ENCODE measurements at regions not wholly inside any gene's neighbourhood (a gene's known extent, or its start where the extent isn't known, plus 50 kb on each side); places are given as distances from the start of the nearest gene placed in this dataset.

- ATAC-seq (no peak), DNase-seq (no peak)
- intact Hi-C loops (cut with micrococcal nuclease): no loop called here
- H4K20me1 ChIP-seq (ENCODE audit: low read length): no peaks in the 10 kb centered on the region
- H3K4me2 ChIP-seq (ENCODE audit: low read length): no peak overlapping the region
- TF ChIP-seq EZH2phosphoT487 (IDR thresholded peaks at IDR 0.05; ENCODE audit: borderline replicate concordance, low read length) (no peak), CTCF (conservative IDR thresholded peaks at IDR 0.05; ENCODE audit: low read depth, low read length) (no peak), EZH2 (IDR thresholded peaks at IDR 0.05; ENCODE audit: low read length, unreplicated experiment) (no peak)
- no peaks in the 10 kb centered on the region for H3K36me3 ChIP-seq (ENCODE audit: low read depth, low read length)
- no TSS peak for BruUV-seq (replicated peaks)
- no peaks in the 10 kb centered on the region for H3K4me1 ChIP-seq (ENCODE audit: insufficient read depth, low read length)
- H3K9me2 ChIP-seq (replicated peaks; ENCODE audit: low read length): no peaks in the 10 kb centered on the region
- H2AFZ ChIP-seq (ENCODE audit: low read length): no peak overlapping the region
- H3K4me3 ChIP-seq (ENCODE audit: low read length): no peak overlapping the region
- H3K27ac ChIP-seq (ENCODE audit: low read length): no peak overlapping the region
- ChIA-PET CTCF (no interaction called here), POLR2A (ENCODE audit: unreplicated experiment) (no interaction called here)
- no peak overlapping the region for H3K9ac ChIP-seq (ENCODE audit: low read length)
- H3K9me3 ChIP-seq (ENCODE audit: low read length): no peaks in the 10 kb centered on the region
- no peaks in the 10 kb centered on the region for H3K79me2 ChIP-seq (ENCODE audit: low read length)
- H3K27me3 ChIP-seq (ENCODE audit: low read length): peaks cover 36% of the 10 kb centered on the region
- no peaks in the 10 kb centered on the region for H3F3A ChIP-seq (ENCODE audit: low read length, unreplicated experiment)
These were observed 218.4 kb downstream of the ACTR3 start for GRCh38 chr2:114108249-114108648.

GRCh38 chr2:114108824-114109416 lies 219.0 kb downstream of the ACTR3 start:
- Histone ChIP-seq H2AFZ (ENCODE audit: low read length) (no peak overlapping the region), H3K9ac (ENCODE audit: low read length) (no peak overlapping the region), H3K9me3 (ENCODE audit: low read length) (no peaks in the 10 kb centered on the region), H3F3A (ENCODE audit: low read length, unreplicated experiment) (no peaks in the 10 kb centered on the region), H3K4me2 (ENCODE audit: low read length) (no peak overlapping the region), H4K20me1 (ENCODE audit: low read length) (no peaks in the 10 kb centered on the region), H3K4me1 (ENCODE audit: insufficient read depth, low read length) (no peaks in the 10 kb centered on the region), H3K27ac (ENCODE audit: low read length) (no peak overlapping the region), H3K36me3 (ENCODE audit: low read depth, low read length) (no peaks in the 10 kb centered on the region), H3K27me3 (ENCODE audit: low read length) (peaks cover 43% of the 10 kb centered on the region), H3K4me3 (ENCODE audit: low read length) (no peak overlapping the region), H3K79me2 (ENCODE audit: low read length) (no peaks in the 10 kb centered on the region), H3K9me2 (replicated peaks; ENCODE audit: low read length) (no peaks in the 10 kb centered on the region)
- POLR2A ChIA-PET (ENCODE audit: unreplicated experiment): no interaction called here
- CTCF ChIA-PET: no interaction called here
- no TSS peak for BruUV-seq (replicated peaks)
- ATAC-seq: no peak
- intact Hi-C loops (cut with micrococcal nuclease): no loop called here
- TF ChIP-seq EZH2phosphoT487 (IDR thresholded peaks at IDR 0.05; ENCODE audit: borderline replicate concordance, low read length) (no peak), CTCF (conservative IDR thresholded peaks at IDR 0.05; ENCODE audit: low read depth, low read length) (no peak), EZH2 (IDR thresholded peaks at IDR 0.05; ENCODE audit: low read length, unreplicated experiment) (no peak)
- DNase-seq: no peak

- no peak for ATAC-seq
- BruUV-seq (replicated peaks): no TSS peak
- Histone ChIP-seq H3K36me3 (ENCODE audit: low read depth, low read length) (no peaks in the 10 kb centered on the region), H3K4me1 (ENCODE audit: insufficient read depth, low read length) (no peaks in the 10 kb centered on the region), H2AFZ (ENCODE audit: low read length) (no peak overlapping the region), H3K79me2 (ENCODE audit: low read length) (no peaks in the 10 kb centered on the region), H3K9ac (ENCODE audit: low read length) (no peak overlapping the region), H3K9me2 (replicated peaks; ENCODE audit: low read length) (no peaks in the 10 kb centered on the region), H3K9me3 (ENCODE audit: low read length) (no peaks in the 10 kb centered on the region), H3K4me3 (ENCODE audit: low read length) (no peak overlapping the region), H3F3A (ENCODE audit: low read length, unreplicated experiment) (no peaks in the 10 kb centered on the region), H3K4me2 (ENCODE audit: low read length) (no peak overlapping the region), H3K27ac (ENCODE audit: low read length) (no peak overlapping the region), H3K27me3 (ENCODE audit: low read length) (peaks cover 64% of the 10 kb centered on the region), H4K20me1 (ENCODE audit: low read length) (no peaks in the 10 kb centered on the region)
- TF ChIP-seq EZH2phosphoT487 (IDR thresholded peaks at IDR 0.05; ENCODE audit: borderline replicate concordance, low read length) (no peak), CTCF (conservative IDR thresholded peaks at IDR 0.05; ENCODE audit: low read depth, low read length) (no peak), EZH2 (IDR thresholded peaks at IDR 0.05; ENCODE audit: low read length, unreplicated experiment) (no peak)
- ChIA-PET CTCF (no interaction called here), POLR2A (ENCODE audit: unreplicated experiment) (no interaction called here)
- intact Hi-C loops (cut with micrococcal nuclease): no loop called here
- DNase-seq: no peak
These were observed 221.4 kb downstream of the ACTR3 start for GRCh38 chr2:114111329-114111728.

All from PC-3 (cell line).